ENCODE measurements at regions not wholly inside any gene's neighbourhood (a gene's known extent, or its start where the extent isn't known, plus 50 kb on each side); places are given as distances from the start of the nearest gene placed in this dataset.

GRCh38 chr3:63043631-63044030 lies 168.4 kb upstream of the CADPS start:
- H3K4me1 Mint-ChIP-seq (ENCODE audit: low read depth, unreplicated experiment), result no peaks in the 10 kb centered on the region
- H3K27me3 Mint-ChIP-seq (ENCODE audit: unreplicated experiment), result peaks cover 2% of the 10 kb centered on the region
- TF ChIP-seq, protein P1, sequence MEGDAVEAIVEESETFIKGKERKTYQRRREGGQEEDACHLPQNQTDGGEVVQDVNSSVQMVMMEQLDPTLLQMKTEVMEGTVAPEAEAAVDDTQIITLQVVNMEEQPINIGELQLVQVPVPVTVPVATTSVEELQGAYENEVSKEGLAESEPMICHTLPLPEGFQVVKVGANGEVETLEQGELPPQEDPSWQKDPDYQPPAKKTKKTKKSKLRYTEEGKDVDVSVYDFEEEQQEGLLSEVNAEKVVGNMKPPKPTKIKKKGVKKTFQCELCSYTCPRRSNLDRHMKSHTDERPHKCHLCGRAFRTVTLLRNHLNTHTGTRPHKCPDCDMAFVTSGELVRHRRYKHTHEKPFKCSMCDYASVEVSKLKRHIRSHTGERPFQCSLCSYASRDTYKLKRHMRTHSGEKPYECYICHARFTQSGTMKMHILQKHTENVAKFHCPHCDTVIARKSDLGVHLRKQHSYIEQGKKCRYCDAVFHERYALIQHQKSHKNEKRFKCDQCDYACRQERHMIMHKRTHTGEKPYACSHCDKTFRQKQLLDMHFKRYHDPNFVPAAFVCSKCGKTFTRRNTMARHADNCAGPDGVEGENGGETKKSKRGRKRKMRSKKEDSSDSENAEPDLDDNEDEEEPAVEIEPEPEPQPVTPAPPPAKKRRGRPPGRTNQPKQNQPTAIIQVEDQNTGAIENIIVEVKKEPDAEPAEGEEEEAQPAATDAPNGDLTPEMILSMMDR (IDR thresholded peaks at IDR 0.05; ENCODE audit: partially characterized antibody, unreplicated experiment), result no peak
- no peak overlapping the region for H3K4me3 Mint-ChIP-seq (ENCODE audit: unreplicated experiment)
- no peak overlapping the region for H3K27ac Mint-ChIP-seq (ENCODE audit: unreplicated experiment)
- no peaks in the 10 kb centered on the region for H3K9me3 Mint-ChIP-seq (ENCODE audit: unreplicated experiment)
- H3K36me3 Mint-ChIP-seq (ENCODE audit: unreplicated experiment), result peaks cover 9% of the 10 kb centered on the region
- no peak for DNase-seq

GRCh38 chr3:63046152-63046551 lies 170.9 kb upstream of the CADPS start:
- Mint-ChIP-seq H3K4me1 (ENCODE audit: low read depth, unreplicated experiment) (no peaks in the 10 kb centered on the region), H3K27ac (ENCODE audit: unreplicated experiment) (no peak overlapping the region), H3K27me3 (ENCODE audit: unreplicated experiment) (peaks cover 2% of the 10 kb centered on the region), H3K9me3 (ENCODE audit: unreplicated experiment) (no peaks in the 10 kb centered on the region), H3K36me3 (ENCODE audit: unreplicated experiment) (peaks cover 9% of the 10 kb centered on the region), H3K4me3 (ENCODE audit: unreplicated experiment) (no peak overlapping the region)
- DNase-seq, result no peak
- TF ChIP-seq, protein P1 (IDR thresholded peaks at IDR 0.05; ENCODE audit: partially characterized antibody, unreplicated experiment), result no peak

DNA sequence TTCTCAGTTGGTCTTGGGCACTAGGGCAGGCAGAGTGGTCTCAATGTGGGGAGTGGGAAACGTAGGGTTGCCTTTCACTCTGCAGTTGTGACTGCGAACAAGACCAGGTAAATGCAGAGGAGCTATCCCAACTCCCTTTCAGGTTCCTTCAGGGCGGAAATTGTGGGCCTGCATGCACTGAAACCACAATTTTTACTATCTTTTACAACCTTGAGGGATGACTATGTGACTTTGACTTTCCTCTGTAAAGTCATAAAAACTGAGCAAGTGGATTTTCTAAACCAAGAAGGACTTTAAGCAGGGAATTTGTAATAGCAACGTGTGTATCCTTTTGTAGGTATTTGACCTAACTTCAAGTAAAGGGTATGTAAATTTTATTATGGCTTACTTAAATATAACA lies 171.4 kb upstream of the CADPS start:
- TF ChIP-seq, protein P1 (IDR thresholded peaks at IDR 0.05; ENCODE audit: partially characterized antibody, unreplicated experiment), result no peak
- Mint-ChIP-seq H3K27ac (ENCODE audit: unreplicated experiment) (no peak overlapping the region), H3K9me3 (ENCODE audit: unreplicated experiment) (no peaks in the 10 kb centered on the region), H3K27me3 (ENCODE audit: unreplicated experiment) (peaks cover under 1% of the 10 kb centered on the region), H3K36me3 (ENCODE audit: unreplicated experiment) (peaks cover 9% of the 10 kb centered on the region), H3K4me1 (ENCODE audit: low read depth, unreplicated experiment) (peaks cover 1% of the 10 kb centered on the region), H3K4me3 (ENCODE audit: unreplicated experiment) (no peak overlapping the region)
- DNase-seq, result no peak

GRCh38 chr3:63047068-63047467 lies 171.9 kb upstream of the CADPS start:
- peaks cover 6% of the 10 kb centered on the region for H3K4me1 Mint-ChIP-seq (ENCODE audit: low read depth, unreplicated experiment)

More at GRCh38 chr3:63047068-63047467, 171.9 kb upstream of the CADPS start:
- TF ChIP-seq, protein P1 (IDR thresholded peaks at IDR 0.05; ENCODE audit: partially characterized antibody, unreplicated experiment), result no peak
- no peak for DNase-seq
- Mint-ChIP-seq H3K27ac (ENCODE audit: unreplicated experiment) (no peak overlapping the region), H3K4me3 (ENCODE audit: unreplicated experiment) (no peak overlapping the region), H3K9me3 (ENCODE audit: unreplicated experiment) (no peaks in the 10 kb centered on the region), H3K36me3 (ENCODE audit: unreplicated experiment) (peaks cover 9% of the 10 kb centered on the region), H3K27me3 (ENCODE audit: unreplicated experiment) (no peaks in the 10 kb centered on the region)

Measured in glutamatergic neuron (in vitro differentiated cells).